Urinary bladder (tissue), 3 donors: ENCODE measurements at regions not wholly inside any gene's neighbourhood (a gene's known extent, or its start where the extent isn't known, plus 50 kb on each side); places are given as distances from the start of the nearest gene placed in this dataset.
"Not testable (repeated sequence)": the region's sequence is repeated elsewhere in the genome, so short reads cannot be mapped to it uniquely, and the experiment has no call there.

Experiments
- DNase-seq: peaks from one replicate; pipeline ENCODE4 v3.0.0-alpha.2; 2015; ENCODE audit errors: extremely low spot score
- H3K27ac ChIP-seq: one replicate; pipeline ENCODE4 v1.5.1; 2013; ENCODE audit warnings: low read depth, mild to moderate bottlenecking, moderate library complexity
- H3K36me3 ChIP-seq: one replicate; pipeline ENCODE4 v1.6.1; 2013; ENCODE audit warnings: mild to moderate bottlenecking, moderate library complexity; ENCODE audit not compliant: insufficient read depth
- H3K4me1 ChIP-seq: one replicate; pipeline ENCODE4 v1.6.1; 2013; ENCODE audit warnings: mild to moderate bottlenecking, moderate library complexity; ENCODE audit not compliant: insufficient read depth
- H3K4me3 ChIP-seq: one replicate; pipeline ENCODE4 v1.5.1; 2013; ENCODE audit warnings: low read depth, low read length
- WGBS: extraction: QIAGEN DNeasy Blood & Tissue Kit; methylation state at CpG from one replicate; pipeline ENCODE4 v1.1.7; 2013; 5-methylcytosine and 5-hydroxymethylcytosine counted together
- donor health status: healthy with polysubstance abuse.
- donor health status: healthy.

GRCh38 chr4:131496211-131496610, 1652.9 kb upstream of the PCDH10 start:
- not testable (repeated sequence) for H3K4me1 ChIP-seq, DNase-seq, H3K4me3 ChIP-seq, H3K27ac ChIP-seq, H3K36me3 ChIP-seq
- WGBS = 64% methylated on average over 5 of the region's 5 CpGs

GRCh38 chr4:131499141-131499873, 1649.8 kb upstream of the PCDH10 start:
- Histone ChIP-seq H3K27ac (no peak overlapping the region), H3K36me3 (no peaks in the 10 kb centered on the region), H3K4me3 (no peak overlapping the region), H3K4me1 (no peaks in the 10 kb centered on the region)
- DNase-seq = no peak
- 68% methylated on average over 10 of the region's 10 CpGs for WGBS

- Histone ChIP-seq H3K36me3 (no peaks in the 10 kb centered on the region), H3K4me1 (no peaks in the 10 kb centered on the region), H3K27ac (no peak overlapping the region), H3K4me3 (no peak overlapping the region)
- no peak for DNase-seq
- 49% methylated on average over 3 of the region's 3 CpGs for WGBS
These were observed 1639.6 kb upstream of the PCDH10 start for GRCh38 chr4:131509521-131509920.

GRCh38 chr4:131526686-131527085, 1622.4 kb upstream of the PCDH10 start:
- no peaks in the 10 kb centered on the region for H3K36me3 ChIP-seq
- no peak overlapping the region for H3K27ac ChIP-seq
- no peaks in the 10 kb centered on the region for H3K4me1 ChIP-seq
- WGBS = 65% methylated on average over 1 of the region's 1 CpG
- peak; percentile 11 for DNase-seq
- H3K4me3 ChIP-seq = no peak overlapping the region

- Histone ChIP-seq H3K4me3 (no peak overlapping the region), H3K27ac (no peak overlapping the region), H3K4me1 (no peaks in the 10 kb centered on the region), H3K36me3 (no peaks in the 10 kb centered on the region)
- DNase-seq = no peak
- 83% methylated on average over 6 of the region's 6 CpGs for WGBS
These were observed 1618.0 kb upstream of the PCDH10 start for GRCh38 chr4:131531087-131531486.

- Histone ChIP-seq H3K36me3 (no peaks in the 10 kb centered on the region), H3K27ac (no peak overlapping the region), H3K4me1 (no peaks in the 10 kb centered on the region), H3K4me3 (no peak overlapping the region)
- 87% methylated on average over 7 of the region's 7 CpGs for WGBS
- DNase-seq = no peak
These were observed 1614.0 kb upstream of the PCDH10 start for GRCh38 chr4:131534944-131535645.

GRCh38 chr4:131540256-131540655, 1608.8 kb upstream of the PCDH10 start:
- no peak for DNase-seq
- Histone ChIP-seq H3K4me1 (no peaks in the 10 kb centered on the region), H3K36me3 (no peaks in the 10 kb centered on the region), H3K27ac (no peak overlapping the region), H3K4me3 (no peak overlapping the region)
- WGBS = 93% methylated on average over 3 of the region's 3 CpGs

- no peaks in the 10 kb centered on the region for H3K4me1 ChIP-seq
- H3K36me3 ChIP-seq = no peaks in the 10 kb centered on the region
- no peak overlapping the region for H3K27ac ChIP-seq
- H3K4me3 ChIP-seq = no peak overlapping the region
- DNase-seq = no peak
- WGBS = 90% methylated on average over 7 of the region's 7 CpGs
These were observed 1601.5 kb upstream of the PCDH10 start for GRCh38 chr4:131547506-131547981.

- DNase-seq = no peak
- H3K4me3 ChIP-seq = no peak overlapping the region
- H3K27ac ChIP-seq = no peak overlapping the region
- H3K4me1 ChIP-seq = no peaks in the 10 kb centered on the region
- WGBS = 89% methylated on average over 1 of the region's 1 CpG
- H3K36me3 ChIP-seq = no peaks in the 10 kb centered on the region
These were observed 1597.8 kb upstream of the PCDH10 start for GRCh38 chr4:131551306-131551705.

GRCh38 chr4:131566026-131566425, 1583.1 kb upstream of the PCDH10 start:
- H3K4me1 ChIP-seq = no peaks in the 10 kb centered on the region
- DNase-seq = no peak
- no peak overlapping the region for H3K4me3 ChIP-seq
- WGBS = 58% methylated on average over 1 of the region's 1 CpG
- H3K36me3 ChIP-seq = no peaks in the 10 kb centered on the region
- H3K27ac ChIP-seq = no peak overlapping the region

GRCh38 chr4:131584587-131584986, 1564.5 kb upstream of the PCDH10 start:
- no peak for DNase-seq
- H3K4me1 ChIP-seq = no peaks in the 10 kb centered on the region
- WGBS = 86% methylated on average over 5 of the region's 5 CpGs

GRCh38 chr4:131595140-131595539, 1554.0 kb upstream of the PCDH10 start:
- no peak for DNase-seq
- no peak overlapping the region for H3K4me3 ChIP-seq
- no peaks in the 10 kb centered on the region for H3K4me1 ChIP-seq
- WGBS = 94% methylated on average over 2 of the region's 2 CpGs
- no peaks in the 10 kb centered on the region for H3K36me3 ChIP-seq
- no peak overlapping the region for H3K27ac ChIP-seq

More at GRCh38 chr4:131584587-131584986, 1564.5 kb upstream of the PCDH10 start:
- Histone ChIP-seq H3K4me3 (no peak overlapping the region), H3K27ac (no peak overlapping the region), H3K36me3 (no peaks in the 10 kb centered on the region)

GRCh38 chr4:131603705-131604104, 1545.4 kb upstream of the PCDH10 start:
- no peak for DNase-seq
- no peak overlapping the region for H3K4me3 ChIP-seq
- WGBS = 70% methylated on average over 1 of the region's 1 CpG
- no peaks in the 10 kb centered on the region for H3K4me1 ChIP-seq
- no peak overlapping the region for H3K27ac ChIP-seq
- no peaks in the 10 kb centered on the region for H3K36me3 ChIP-seq

GRCh38 chr4:131609039-131609438, 1540.1 kb upstream of the PCDH10 start:
- no peak overlapping the region for H3K4me3 ChIP-seq
- H3K27ac ChIP-seq = no peak overlapping the region
- no peaks in the 10 kb centered on the region for H3K36me3 ChIP-seq
- DNase-seq = no peak
- H3K4me1 ChIP-seq = no peaks in the 10 kb centered on the region
